HTR-8/SVneo (cell line): ENCODE measurements at regions not wholly inside any gene's neighbourhood (a gene's known extent, or its start where the extent isn't known, plus 50 kb on each side); places are given as distances from the start of the nearest gene placed in this dataset.

ENCODE experiments used
- DNase-seq: peaks from one replicate; pipeline ENCODE4 v3.0.0; 2011; ENCODE audit warnings: low spot score, mixed read lengths; ENCODE audit not compliant: insufficient read length
- FAIRE-seq: peaks from 2 replicates; lab custom pipeline; 2011; peaks lifted over from hg19 to GRCh38; lab: Jason Lieb, UNC

- FAIRE-seq (no peak), DNase-seq (no peak)
Measured at GRCh38 chr2:220424561-220424960, 797.1 kb downstream of the SLC4A3 start.

- no peak for FAIRE-seq
- DNase-seq, result no peak
Measured at GRCh38 chr2:220432645-220433044, 805.2 kb downstream of the SLC4A3 start.

DNA sequence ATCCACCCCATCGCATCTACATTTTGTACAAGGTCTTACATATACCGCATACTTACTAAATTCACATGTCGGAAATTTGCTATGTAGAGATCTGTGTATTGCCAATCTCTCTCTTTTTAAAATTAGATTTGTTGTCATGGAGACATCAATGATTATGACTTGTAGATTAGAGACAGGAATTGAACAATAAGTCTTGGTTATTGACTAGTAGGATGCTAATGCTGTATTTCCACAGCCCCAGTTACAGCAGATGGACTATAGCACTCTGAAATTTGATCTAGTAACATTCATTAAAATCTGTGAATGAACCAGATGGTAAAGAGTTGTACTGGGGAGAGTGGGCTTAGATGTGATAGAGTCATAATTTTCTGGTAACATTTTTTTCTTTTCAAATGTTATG is 805.7 kb downstream of the SLC4A3 start:
- FAIRE-seq, result no peak
- DNase-seq, result no peak

- FAIRE-seq, result no peak
- peak; percentile 7 for DNase-seq
Measured at GRCh38 chr2:220434385-220434784, 807.0 kb downstream of the SLC4A3 start.

DNA sequence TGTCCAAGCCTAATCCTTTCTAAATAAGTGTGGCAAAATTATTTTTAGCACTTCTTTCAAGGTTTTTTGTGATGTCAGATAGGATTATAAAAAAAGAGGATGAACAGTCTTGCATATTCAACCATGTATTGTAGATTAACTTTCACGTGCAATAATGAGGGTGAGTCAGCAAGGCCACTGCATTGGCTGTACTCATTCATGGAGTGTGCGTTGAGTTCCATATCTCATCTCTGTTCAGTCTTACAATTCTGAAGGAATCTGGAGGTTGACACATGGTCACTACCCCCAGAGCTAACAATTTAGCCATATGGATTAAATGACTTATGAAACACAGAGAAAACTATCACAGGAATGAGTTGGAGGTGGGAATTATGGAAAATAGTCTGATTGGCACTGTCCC is 810.5 kb downstream of the SLC4A3 start:
- no peak for DNase-seq
- no peak for FAIRE-seq

GRCh38 chr2:220440731-220441130 is 813.3 kb downstream of the SLC4A3 start:
- FAIRE-seq, result no peak
- DNase-seq, result no peak

DNA sequence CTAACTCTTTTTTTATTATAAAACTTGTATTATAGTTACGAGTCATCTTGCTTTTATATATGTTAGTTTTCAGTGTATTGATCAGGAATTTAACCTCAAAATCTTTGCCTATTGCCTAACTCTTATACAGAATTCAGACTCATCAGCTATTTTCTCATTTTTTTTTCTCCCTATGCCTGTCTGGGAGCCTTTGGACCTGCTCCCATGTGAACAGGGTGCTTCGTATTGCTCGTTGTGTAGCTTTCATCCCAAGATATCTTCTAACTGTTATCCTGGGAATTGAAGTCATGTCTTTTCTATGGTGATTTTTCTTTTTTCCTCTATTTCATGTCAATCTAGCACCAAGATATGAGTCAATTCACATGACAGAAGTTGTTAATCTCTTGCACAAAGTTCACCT is 814.0 kb downstream of the SLC4A3 start:
- FAIRE-seq (no peak), DNase-seq (no peak)

DNA sequence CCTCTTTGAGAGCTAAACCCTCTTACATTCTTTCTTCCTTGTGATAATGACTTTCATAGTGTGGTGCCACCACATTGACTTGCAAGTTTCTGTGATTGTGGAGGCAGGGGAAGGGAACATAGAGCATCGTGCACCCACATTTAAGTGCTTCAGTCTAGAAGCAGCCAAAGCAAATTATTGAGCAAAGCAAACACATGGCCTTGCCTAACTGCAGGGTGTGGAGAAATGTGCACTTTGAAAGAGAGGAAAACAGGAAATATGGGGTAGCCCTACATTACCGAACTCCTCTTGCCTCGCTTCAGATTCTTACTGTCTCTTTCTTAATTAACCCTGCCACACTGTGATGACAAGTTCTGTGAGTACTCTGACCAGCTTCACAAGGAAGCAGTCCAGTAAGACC is 814.6 kb downstream of the SLC4A3 start:
- no peak for DNase-seq
- FAIRE-seq, result no peak

DNA sequence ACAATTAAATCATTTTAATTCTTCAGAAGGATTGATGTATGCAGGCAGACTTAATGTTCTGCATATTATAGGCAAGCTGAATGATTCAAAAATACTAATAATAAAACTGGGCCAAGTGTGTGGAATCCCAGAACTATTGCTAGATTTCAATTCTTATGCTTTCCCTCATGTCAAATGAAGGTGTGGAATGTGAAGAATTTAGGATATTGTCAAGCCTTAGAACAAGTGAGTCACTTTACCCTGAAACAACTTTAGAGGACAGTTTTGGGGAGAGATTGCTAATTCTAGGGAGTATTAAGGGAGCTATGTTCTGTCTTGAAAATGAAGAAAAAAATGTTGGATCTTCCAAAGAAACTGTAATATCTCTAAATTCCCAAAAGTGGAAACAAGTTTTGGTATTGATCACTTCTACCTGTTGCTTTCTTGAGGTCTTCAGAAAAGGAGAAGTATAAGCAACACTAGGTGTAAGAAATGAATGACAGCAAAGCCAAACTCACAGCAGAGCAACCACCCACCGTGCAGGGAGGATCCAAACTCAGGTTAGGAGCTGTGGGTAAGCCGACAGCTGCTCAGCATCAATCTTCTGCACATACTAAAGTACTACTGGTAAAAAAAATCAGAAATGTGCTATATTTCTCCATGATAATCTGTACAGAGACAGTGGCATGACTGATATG is 818.1 kb downstream of the SLC4A3 start:
- FAIRE-seq (no peak), DNase-seq (peak; percentile 20)

- FAIRE-seq (no peak), DNase-seq (no peak)
Measured at GRCh38 chr2:220446106-220446712, 818.8 kb downstream of the SLC4A3 start.

DNA sequence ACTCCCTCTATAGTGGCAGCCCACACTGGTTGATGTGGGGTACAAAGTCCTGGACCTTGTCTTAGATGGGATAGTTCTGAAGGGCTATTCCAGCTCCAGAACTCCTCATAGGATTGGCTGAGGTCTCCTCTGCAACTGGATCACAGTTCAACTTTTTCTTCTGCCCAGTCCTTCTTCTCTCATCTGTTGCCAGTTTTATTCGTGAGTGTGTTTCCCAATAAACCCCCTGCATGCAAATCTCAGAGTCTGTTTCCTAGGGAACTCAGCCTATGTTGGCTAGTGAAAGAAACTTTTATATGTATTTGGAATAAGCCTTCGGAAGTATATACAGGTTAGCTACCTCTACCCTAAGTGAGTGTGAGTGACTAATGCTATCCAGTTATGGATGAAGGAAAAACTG is 823.4 kb downstream of the SLC4A3 start:
- DNase-seq (no peak), FAIRE-seq (no peak)

- DNase-seq, result no peak
- FAIRE-seq, result no peak
Measured at GRCh38 chr2:220451438-220451837, 824.0 kb downstream of the SLC4A3 start.

DNA sequence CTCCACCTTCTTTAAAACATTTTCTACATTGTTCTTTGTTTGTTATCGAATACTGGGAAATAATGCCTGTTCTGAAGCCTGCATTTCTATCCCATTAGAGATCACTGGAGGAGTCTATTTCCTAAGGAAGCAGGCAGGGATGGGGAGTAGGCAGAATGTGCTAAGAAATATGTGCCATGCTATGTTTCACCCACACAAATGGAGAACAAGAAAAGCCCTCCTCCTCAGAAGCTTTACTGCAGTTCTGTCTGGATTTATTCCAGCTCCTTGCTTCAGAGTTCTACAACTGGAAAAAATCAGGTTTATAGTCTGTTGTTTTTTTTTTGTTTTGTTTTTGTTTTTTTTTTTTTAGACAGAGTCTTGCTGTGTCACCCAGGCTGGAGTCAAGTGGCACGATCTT is 825.1 kb downstream of the SLC4A3 start:
- FAIRE-seq (no peak), DNase-seq (no peak)

DNA sequence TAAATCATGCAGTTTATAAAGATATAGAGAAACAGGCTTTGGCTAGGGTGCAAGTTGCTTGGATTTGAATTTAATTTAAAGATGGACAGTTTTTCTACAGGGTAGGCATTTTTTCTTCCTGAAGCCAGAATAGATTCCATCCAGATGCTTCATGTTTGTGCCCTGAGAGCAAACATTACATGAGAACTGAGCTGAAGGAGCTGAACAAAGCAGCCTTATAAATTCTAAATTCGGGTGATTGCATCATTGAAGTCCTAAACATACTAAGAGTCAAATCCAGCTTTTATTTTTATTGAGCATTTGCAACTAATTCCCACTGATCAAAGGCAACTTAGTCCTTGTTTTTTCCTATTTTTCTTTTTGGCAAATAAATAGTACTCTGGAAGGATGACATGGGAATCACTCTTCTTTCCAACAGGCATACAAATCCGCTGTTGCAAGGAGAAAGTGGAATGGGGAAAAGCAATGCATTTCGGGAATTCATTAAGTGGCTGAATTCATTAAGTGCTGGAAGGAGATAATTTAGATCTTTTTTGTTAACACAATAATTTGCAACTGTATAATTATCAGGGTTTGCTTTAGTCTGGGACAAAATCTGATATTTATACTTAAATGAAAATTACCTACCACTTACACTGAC is 828.0 kb downstream of the SLC4A3 start:
- DNase-seq (no peak), FAIRE-seq (no peak)

DNA sequence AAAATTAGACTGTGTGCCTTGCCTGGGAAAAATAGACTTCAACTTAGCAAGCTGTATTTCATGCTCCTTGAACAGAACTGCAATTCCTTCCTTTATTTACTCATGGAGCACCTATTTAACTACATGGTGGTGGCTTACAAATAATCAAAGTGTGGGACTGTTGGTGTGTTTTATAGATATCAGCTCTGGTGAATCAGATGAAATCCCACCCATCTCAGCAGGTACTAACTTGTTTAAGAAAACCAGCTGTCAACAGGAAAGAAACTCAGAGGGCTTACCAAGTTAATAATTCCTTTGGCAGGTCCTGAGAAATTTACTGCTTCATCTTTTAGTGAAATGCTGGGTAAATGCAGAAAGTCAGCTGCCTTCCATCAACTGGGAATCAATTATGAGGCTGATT is 830.6 kb downstream of the SLC4A3 start:
- no peak for DNase-seq
- FAIRE-seq, result no peak

DNA sequence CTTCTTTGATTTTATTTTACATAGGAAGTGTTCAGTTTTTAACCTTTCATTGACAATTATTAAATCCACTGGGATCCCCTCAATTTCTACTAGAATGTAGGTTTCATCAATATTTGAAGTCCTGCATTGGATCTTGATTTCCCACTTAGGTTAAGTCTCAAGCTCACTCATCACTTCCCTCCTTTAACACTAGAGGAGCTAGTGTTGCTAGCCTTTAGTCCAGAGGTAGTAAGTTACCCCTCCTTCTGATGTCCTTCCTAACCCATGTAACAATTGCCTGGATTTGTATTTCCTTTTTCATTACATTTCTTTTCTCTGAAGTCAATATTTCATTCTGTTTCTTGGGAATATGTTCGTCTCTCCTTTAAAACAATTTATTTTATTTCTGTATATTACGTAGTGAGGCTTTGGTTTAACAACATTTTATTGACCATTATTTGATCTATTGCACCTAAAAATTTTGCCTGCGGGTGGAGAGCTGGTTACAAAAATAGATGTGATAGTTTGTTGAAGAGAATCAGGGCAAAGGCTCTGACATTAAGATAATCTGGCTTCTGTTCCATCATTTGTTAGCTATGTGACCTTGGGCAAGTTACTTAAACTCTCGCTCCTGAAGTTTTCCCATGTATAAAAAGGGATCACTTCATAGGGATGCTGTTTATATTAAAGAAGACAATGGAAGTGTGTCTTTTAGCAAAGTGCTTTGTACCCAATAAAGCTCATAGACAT is 833.0 kb downstream of the SLC4A3 start:
- DNase-seq, result peak; percentile 4

GRCh38 chr2:220463876-220464275 is 836.4 kb downstream of the SLC4A3 start:
- FAIRE-seq (no peak), DNase-seq (no peak)

More for the DNA sequence above, 833.0 kb downstream of the SLC4A3 start:
- no peak for FAIRE-seq

GRCh38 chr2:220465700-220466099 is 838.3 kb downstream of the SLC4A3 start:
- FAIRE-seq (no peak), DNase-seq (no peak)

DNA sequence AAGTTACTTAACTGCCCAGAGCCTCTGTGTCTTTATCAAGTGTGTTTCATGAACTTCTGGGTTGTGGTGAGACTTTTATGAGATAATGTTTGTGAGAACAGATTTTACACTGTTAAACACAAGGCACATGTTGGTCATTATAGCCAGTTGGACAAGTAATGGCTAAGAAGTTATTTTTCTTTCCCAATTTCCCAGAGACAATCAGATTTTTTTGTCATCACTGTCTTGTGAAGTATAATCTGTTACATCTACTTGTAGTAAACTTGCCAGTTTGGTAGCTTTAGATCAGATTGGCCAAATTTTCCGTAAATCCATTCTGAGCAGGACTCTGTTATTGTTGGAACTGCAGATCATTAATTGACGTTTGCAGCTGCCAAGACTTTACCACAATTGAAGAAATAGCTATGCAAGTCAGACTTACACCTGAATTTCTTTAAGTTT is 838.8 kb downstream of the SLC4A3 start:
- no peak for DNase-seq
- FAIRE-seq, result no peak

GRCh38 chr2:220469201-220469600 is 841.8 kb downstream of the SLC4A3 start:
- no peak for DNase-seq
- FAIRE-seq, result peak; percentile 13

DNA sequence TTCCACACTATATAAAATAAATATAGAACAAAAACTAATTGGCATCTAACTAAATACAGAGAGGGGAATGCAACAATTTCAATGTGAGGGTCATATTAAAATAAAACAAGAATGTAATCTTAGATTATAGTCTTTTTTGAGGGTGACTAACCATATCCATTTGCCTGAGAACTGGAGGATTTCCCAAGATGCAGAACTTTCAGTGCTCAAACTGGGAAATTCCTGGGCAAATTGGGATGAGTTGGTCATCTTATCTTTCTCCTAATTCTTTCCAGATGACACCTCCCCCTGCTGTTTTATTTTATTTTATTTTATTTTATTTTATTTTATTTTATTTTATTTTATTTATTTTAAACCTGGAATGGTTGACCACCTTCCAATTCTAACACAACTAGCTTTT is 846.2 kb downstream of the SLC4A3 start:
- no peak for FAIRE-seq
- no peak for DNase-seq
